Stimulated activated CD8-positive, alpha-beta memory T cell treated with anti-CD3 and anti-CD28 coated beads, Interleukin-7, amount 100 ng/mL, for 4 hours (primary cell): ENCODE measurements at regions not wholly inside any gene's neighbourhood (a gene's known extent, or its start where the extent isn't known, plus 50 kb on each side); places are given as distances from the start of the nearest gene placed in this dataset.
"Not testable (repeated sequence)": the region's sequence is repeated elsewhere in the genome, so short reads cannot be mapped to it uniquely, and the experiment has no call there.

Source experiments
- DNase-seq, 2 donors: peaks; one replicate each; pipeline ENCODE4 v3.0.0-alpha.2; 2020; ENCODE audit warnings: low read depth in 2 of 2

DNA sequence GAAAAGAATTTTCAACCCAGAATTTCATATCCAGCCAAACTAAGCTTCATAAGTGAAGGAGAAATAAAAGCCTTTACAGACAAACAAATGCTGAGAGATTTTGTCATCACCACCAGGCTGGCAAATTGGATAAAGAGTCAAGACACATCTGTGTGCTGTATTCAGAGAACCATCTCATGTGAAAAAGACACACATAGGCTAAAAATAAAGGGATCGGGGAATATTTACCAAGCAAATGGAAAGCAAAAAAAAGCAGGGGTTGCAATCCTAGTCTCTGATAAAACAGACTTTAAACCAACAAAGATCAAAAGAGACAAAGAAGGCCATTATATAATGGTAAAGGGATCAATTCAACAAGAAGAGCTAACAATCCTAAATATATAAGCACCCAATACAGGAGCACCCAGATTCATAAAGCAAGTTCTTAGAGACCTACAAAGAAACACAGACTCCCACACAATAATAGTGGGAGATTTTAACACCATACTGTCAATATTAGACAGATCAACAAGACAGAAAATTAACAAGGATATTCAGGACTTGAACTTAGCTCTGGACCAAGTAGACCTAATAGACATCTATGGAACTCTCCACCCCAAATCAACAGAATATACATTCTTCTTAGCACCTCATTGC, 55.9 kb upstream of the ACSM6 start:
- DNase-seq = not testable (repeated sequence)

DNA sequence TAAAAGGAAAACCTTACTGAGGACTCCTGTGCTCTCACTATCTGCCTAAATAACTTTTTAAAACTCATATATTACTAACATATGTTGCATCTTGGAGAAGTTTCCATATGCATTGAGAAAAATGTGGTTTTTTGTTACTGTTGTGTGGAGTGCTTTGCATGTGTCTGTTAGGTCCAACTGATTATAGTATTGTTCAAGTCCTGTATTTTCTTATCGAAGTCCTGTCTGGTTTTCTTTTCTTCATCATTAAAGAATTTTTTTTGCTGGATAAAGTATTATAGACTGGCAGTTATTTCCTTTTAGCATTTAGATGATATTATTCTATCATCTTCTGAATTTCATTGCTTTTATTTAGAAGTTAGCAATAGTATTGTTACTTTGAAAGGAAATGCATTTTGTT, 59.5 kb upstream of the ACSM6 start:
- DNase-seq = no peak

- DNase-seq = no peak
Observed at GRCh38 chr10:95133997-95134396, 60.0 kb upstream of the ACSM6 start.

GRCh38 chr10:95133016-95133752, 60.9 kb upstream of the ACSM6 start:
- DNase-seq = peak; percentile 25 to 32

GRCh38 chr10:95130429-95130828, 61.1 kb upstream of the CYP2C8 start:
- DNase-seq = not testable (repeated sequence)

GRCh38 chr10:95125582-95125981, 56.3 kb upstream of the CYP2C8 start:
- DNase-seq = no peak

- DNase-seq = no peak
Observed at GRCh38 chr10:95122736-95123135, 53.4 kb upstream of the CYP2C8 start.

- no peak for DNase-seq
Observed at GRCh38 chr10:95121904-95122303, 52.6 kb upstream of the CYP2C8 start.
